AG10803 (cell line): ENCODE measurements at regions not wholly inside any gene's neighbourhood (a gene's known extent, or its start where the extent isn't known, plus 50 kb on each side); places are given as distances from the start of the nearest gene placed in this dataset.

Source experiments
- DNase-seq: peaks from one replicate; pipeline ENCODE4 v3.0.0; 2010; ENCODE audit warnings: low read depth
- H3K4me3 ChIP-seq: 2 replicates; pipeline ENCODE4 v1.5.1; 2011; ENCODE audit warnings: mild to moderate bottlenecking, low read length, control low read depth
- TF ChIP-seq, protein P1 (sequence below): conservative IDR thresholded peaks from 2 replicates; pipeline ENCODE4 v1.5.1; 2011; ENCODE audit warnings: mild to moderate bottlenecking, low read length, control low read depth, inconsistent platforms

DNA sequence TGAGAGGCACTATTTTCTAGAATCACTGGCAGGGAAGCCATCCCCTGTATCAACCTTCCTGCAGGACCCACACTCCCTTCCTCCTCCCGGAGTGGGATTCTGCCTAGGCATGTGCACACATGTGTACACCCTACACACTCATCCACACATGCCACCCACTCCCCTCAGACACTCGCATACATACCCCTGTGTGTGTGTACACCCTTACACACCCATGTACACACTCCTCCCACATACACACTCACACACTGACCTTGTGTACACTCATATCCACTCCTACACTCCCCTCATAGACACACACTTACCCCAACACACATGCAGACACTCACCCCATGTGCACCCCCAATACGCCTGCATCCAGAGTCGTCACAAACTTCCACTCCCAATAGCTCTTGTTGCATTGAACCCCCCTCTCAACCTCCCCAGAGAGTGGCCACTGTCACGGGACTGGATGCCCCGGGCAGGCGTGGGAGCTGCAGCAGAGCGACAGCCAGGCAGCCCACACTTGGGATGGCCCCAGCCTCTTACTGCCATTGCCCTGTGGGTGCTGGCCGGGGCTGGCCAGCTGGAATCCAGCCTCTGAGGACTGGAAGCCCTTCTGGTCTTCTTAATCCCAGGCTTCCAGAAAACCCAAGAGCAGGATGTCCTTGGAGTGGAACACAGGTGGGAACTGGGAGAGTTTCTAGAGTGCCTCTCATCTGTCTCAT lies 251.0 kb downstream of the LOXHD1 start:
- TF ChIP-seq, protein P1, sequence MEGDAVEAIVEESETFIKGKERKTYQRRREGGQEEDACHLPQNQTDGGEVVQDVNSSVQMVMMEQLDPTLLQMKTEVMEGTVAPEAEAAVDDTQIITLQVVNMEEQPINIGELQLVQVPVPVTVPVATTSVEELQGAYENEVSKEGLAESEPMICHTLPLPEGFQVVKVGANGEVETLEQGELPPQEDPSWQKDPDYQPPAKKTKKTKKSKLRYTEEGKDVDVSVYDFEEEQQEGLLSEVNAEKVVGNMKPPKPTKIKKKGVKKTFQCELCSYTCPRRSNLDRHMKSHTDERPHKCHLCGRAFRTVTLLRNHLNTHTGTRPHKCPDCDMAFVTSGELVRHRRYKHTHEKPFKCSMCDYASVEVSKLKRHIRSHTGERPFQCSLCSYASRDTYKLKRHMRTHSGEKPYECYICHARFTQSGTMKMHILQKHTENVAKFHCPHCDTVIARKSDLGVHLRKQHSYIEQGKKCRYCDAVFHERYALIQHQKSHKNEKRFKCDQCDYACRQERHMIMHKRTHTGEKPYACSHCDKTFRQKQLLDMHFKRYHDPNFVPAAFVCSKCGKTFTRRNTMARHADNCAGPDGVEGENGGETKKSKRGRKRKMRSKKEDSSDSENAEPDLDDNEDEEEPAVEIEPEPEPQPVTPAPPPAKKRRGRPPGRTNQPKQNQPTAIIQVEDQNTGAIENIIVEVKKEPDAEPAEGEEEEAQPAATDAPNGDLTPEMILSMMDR: no peak
- no peak for DNase-seq

DNA sequence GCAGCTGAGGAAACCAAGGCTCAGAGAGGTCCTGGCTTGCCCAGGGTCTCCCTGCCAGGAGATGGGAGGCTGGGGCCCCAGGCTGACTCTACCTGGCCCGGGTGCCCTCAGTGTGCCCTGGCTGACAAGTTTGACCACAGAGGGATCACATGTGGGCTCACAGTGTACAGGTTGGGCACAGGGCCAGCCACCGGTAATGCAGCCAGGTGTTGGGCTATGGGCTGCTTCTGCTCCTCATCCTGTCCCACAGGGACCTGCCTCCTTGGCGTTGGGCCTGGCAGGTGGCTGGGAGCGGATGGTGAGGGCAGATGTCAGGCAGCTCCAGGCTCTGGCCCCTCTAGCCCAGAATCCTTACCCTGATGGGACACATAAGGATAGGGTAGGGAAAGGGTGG lies 250.5 kb downstream of the LOXHD1 start:
- no peak for DNase-seq
- H3K4me3 ChIP-seq: no peak overlapping the region
- TF ChIP-seq, protein P1: no peak

More for the DNA sequence above, 251.0 kb downstream of the LOXHD1 start:
- H3K4me3 ChIP-seq: no peak overlapping the region

DNA sequence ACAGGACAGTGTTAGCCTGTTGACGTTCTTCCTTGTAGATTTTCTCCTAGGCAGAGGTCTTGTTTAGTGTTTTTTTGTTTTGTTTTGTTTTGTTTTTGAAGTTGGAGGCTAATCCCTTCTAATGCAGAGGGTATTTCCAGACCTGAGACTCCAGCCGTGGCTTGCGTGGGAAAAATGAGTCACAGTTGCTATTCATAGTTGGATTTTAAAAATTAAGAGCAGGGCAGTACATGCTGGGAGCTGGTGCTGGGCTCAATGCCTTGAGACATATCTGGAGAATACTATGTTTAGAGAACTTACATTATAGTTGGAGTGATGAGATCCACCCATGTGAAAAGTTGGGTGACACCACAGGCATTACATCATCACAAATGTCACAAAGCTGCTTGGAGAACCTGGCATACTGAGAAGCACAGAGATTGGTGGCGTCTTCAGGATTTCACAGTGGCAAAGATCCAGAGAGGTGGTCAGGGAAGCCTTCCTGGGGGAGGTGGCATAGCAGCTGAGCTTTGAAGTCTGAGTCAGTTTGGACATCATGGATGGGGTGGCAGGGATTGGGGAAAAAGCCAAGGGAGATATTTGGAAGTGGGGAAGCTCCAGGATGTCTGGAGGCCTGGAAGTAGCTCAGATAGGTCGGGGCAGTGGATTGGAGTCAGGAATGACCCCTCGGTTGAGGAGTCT lies 249.4 kb downstream of the LOXHD1 start:
- peak; percentile 10 for DNase-seq
- TF ChIP-seq, protein P1: no peak
- H3K4me3 ChIP-seq: no peak overlapping the region

DNA sequence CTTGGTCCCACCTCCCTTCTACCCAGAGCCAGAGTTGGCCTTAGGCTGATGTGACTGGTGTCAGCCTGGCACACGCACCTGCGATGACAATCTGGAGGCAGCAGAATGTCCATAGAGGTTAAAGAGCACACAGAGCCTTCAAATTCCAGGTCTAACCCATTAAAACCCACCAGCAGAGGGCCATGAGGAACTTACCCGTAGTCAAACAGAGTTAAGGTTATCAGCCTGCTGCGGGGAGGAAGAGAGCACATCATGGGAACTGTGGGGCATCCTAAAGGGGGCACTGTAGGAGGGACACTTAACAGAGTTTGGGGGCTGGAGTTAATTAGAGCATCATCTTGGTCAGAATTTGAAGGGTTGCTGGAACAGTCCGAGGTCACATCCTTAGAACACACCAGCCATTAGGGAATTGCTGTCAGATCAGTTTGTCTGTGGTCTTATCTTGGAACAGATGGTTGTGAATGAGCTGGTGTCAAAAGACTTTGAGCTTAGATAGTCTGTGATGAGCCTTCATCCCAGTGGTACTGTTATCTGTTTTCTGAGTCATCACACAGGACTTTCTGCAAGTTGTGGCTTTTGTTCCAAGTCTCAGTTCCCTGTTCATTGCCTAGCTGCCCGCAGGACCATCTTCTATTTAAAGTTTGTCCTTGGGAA lies 248.6 kb downstream of the LOXHD1 start:
- no peak for DNase-seq
- TF ChIP-seq, protein P1: no peak
- H3K4me3 ChIP-seq: no peak overlapping the region

DNA sequence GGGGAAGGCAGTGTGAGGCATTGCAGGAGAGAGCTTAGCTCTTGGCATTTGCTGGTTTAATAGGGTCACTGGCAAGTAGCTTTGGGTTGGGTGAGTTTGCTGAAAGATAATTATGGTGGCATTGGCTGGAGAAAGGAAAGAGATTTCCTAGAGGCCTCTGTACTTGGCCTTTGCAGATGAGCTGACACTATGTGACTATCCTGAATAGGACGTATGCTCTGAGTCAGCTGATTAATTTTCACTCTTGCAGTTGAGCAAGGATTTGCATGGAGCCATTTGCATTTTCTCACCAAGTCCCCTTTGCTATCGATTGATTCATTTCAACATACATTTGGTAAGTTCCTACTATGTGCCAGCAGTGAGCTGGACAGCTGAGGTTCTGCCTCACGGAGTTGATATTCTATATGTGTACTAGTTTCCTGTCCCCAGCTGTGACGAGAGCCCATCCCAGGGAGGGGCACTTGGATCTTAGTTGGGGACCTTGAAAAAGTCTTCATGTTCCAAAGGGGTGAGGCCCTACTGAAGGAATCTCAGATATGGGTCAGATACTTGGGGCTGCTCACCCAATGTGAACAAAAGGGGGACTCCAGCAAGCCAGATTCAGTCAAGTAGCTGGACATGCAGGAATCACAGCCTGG lies 245.7 kb downstream of the LOXHD1 start:
- no peak for DNase-seq
- TF ChIP-seq, protein P1: no peak
- no peak overlapping the region for H3K4me3 ChIP-seq

DNA sequence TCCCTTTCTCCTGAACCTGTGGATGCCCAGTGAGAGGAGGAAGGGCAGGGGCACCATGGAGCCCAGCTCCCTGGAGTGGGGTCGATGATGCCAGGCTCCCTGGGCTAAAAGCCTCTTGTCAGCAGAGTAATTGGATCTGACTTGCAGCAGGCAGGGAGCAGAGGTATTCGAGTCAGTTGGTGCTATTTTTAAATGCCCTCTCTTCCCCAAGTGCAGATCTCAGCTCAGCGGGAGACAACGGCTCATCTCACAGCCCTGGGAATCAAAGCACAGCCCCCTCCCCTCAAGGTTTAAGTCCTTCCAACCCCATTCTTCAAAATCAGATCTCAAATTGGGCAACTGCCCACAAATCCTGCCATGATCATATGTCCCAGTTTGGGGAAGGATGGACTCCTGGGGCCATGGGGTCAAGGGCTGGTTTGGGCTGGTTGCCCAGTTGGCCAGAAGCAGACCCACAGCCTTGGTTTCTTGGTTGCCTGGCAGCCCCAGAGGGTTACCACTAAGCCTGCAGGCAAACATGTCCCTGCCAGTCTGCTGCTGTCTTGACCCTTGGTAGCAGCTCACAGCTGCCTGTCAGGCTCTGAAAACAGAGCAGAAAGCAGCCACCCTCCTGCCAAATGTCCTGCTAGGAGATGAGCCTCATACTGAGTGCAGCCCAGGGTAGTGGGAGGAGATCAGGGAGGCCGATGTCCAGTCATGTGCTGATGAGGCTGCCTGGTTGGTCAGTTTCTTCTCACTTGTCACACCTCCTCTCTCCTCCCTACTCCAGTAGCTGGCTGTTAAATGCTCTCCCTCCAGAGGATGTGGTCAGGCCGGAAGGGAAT lies 244.9 kb downstream of the LOXHD1 start:
- TF ChIP-seq, protein P1: no peak
- no peak for DNase-seq
- no peak overlapping the region for H3K4me3 ChIP-seq
